Retinal pigment epithelial cell (primary cell): ENCODE measurements at regions not wholly inside any gene's neighbourhood (a gene's known extent, or its start where the extent isn't known, plus 50 kb on each side); places are given as distances from the start of the nearest gene placed in this dataset.

Experiments
- DNase-seq: peaks from one replicate; pipeline ENCODE4 v3.0.0-alpha.2; 2010; ENCODE audit warnings: low read depth
- H3K4me3 ChIP-seq: 2 replicates; pipeline ENCODE4 v1.5.1; 2011; ENCODE audit warnings: mild to moderate bottlenecking, low read length, control low read depth, moderate library complexity
- CTCF ChIP-seq: conservative IDR thresholded peaks from 2 replicates; pipeline ENCODE4 v1.5.1; 2011; ENCODE audit warnings: low read depth, low read length, control low read depth, inconsistent platforms

DNA sequence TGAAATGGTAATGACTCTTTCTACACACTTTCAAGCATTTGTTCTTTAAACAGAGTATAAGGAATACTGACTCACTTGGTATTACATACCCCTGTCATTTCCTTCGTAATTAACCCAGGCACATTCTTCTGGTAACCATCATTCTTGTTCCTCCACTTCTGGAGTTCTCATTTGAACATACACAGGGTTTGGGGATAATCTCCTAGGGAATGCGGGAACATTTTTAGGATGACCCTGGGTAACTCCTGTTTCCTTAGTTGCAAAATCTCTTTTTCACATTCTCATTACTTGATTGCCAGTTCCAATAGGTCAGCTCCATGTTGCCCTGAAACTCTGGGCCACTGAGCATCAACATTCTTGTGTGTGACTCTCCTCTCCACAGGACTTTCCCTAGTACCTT is 51.5 kb upstream of the E2F3 start:
- DNase-seq, result peak; percentile 91
- TF ChIP-seq CTCF, result no peak
- no peak overlapping the region for H3K4me3 ChIP-seq

GRCh38 chr6:20351534-20351933 is 50.1 kb upstream of the E2F3 start:
- no peak for TF ChIP-seq CTCF
- no peak overlapping the region for H3K4me3 ChIP-seq
- DNase-seq, result no peak
